CD4-positive, alpha-beta T cell treated with Interleukin-21 for 1 hour (primary cell): ENCODE measurements at regions not wholly inside any gene's neighbourhood (a gene's known extent, or its start where the extent isn't known, plus 50 kb on each side); places are given as distances from the start of the nearest gene placed in this dataset.

Experiments used
- DNase-seq: peaks from one replicate; pipeline ENCODE4 v3.0.0-alpha.2; 2020

DNA sequence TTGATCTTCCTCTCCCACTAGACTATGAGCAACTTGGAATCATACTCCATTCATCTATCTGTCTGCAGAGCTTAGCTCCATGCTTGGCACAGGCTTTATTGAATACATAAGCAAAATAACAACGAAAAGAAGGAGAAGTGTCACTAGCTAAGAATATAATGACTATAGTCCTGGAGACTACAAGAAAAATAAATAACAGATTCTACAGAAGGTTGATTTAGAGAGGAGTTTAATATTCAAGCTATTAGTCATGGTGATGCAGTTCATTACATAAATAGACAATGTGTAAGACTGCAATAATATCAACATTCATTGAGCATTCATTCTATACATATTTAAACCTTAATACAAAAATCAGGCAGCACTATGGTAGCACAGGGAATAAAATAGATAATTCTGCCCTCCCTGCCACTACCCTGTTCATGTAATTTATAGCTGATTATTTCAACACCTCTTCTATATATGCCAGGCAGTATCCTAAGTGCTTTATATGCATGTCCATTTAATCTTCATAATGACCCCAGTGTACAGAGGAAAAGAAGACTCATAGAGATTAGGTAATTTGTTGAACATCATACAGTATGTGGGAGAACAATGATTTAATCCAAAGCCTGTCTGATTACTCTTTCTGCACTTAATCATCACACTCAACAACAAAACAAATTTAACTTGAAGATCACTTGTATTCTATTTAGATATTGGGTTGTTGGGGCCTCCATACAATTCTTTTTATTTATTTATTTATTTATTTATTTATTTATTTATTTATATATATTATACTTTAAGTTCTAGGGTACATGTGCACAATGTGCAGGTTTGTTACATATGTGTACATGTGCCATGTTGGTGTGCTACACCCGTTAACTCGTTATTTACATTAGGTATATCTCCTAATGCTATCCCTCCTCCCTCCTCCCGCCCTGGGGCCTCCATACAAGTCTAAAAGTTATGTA, 165.3 kb downstream of the RNF152 start:
- DNase-seq = no peak

DNA sequence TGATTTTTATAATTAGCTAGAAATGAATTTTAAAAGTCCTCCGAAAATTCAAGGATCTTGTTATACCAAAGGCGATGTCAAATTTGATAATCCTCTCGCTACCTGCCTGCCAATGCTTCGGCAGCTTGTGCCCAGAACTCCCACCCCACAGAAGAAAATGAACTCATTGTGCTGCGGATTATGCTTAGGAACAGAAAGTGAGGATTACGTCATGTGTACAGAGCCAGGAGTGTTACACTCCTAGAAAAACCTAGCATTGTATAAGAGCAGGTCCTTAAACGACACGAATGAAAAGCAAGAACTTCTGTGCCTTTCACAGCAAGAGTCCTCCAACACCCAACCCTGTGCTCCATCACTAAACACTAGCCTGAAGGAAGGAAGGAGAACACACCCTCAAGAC, 168.3 kb downstream of the RNF152 start:
- no peak for DNase-seq

DNA sequence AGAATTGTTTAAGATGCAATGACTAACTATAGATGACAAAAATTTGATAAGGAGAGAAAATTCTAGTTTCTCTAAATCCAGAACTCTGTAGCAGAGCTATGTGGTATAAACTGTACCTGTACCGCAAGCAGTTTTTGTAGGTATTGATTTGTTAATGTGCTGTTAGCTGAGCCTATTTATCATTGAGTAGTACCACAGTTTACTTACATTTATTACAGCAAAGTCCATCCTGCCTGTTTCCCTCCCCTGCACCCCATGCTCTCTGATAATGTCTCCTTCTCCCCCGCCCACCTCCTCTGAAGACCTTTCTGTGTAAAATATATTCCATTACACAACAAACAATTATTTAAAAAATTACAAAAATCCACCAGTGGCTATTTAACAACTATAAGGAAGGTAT, 170.6 kb downstream of the RNF152 start:
- no peak for DNase-seq

DNA sequence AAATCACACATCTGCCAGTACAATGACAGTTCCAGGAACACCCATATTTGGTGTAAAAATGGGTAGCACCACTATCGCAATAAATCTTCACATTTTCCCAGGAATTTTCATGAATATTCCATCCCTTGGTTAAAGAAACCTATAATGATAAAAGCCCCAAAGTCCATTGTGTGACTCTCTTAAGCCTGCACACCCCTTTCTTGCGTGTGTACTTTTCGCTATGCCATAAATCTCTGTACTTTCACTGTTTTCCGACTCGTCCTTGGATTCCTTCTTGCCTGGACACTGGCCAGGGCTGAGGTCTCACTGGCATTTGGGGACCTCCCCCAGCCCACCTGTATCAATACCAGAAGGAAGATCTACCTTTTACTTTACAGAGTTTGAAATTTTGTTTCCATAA, 172.3 kb downstream of the RNF152 start:
- no peak for DNase-seq

DNA sequence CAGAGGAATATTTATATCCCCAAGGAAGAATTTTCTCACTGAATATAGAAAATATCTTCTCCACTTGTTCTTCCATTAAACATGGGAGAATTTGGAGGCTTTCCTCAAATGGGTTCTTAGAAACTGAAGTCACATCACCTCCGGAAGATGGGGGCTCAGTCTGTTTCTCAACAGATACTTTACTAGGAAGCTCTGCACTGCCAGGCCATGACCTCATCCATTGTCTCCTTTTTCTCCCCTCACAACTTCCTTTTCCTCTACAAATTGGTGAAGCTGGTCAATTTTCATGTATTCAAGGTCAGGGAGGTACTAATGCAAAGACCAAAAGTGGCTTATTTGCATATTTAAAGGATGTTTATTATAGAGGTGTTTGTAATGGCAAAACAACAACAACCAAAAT, 173.1 kb downstream of the RNF152 start:
- no peak for DNase-seq

DNA sequence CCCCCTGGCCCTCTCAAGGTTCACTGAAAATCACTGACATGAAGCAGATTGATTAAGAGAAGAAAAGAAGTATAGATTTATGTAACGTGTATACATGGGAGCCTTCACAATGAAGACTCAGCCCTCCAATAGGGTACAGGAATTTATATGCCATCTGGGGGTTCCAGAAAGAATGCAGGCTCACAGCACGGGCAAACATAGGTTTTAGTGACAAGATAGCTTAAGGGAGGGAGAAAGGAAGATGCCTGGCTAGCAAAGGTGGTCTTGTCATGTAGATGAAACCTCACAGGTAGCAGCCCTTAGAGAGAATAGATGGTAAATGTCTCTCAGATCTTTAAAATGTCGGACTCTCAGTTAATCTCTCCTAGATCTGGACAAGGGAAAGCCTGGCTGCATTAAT, 173.9 kb downstream of the RNF152 start:
- no peak for DNase-seq

DNA sequence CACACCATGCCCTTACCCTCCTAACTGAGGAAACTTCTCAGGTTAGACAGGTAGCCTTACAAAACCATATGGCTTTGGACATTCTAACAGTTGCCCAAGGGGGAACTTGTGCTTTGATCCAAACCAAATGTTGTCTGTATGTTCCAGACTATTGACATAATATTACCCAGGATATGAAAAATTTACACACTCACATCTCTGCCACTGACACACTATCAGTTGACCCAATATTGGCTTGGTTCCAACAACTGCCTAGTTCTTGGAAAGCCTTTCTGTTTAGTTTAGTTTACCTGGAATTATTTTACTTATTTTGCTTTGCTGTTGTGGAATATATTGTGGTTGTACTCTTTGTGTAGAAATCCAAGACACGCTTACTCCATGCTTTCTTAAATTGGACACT, 178.4 kb downstream of the RNF152 start:
- DNase-seq = no peak

DNA sequence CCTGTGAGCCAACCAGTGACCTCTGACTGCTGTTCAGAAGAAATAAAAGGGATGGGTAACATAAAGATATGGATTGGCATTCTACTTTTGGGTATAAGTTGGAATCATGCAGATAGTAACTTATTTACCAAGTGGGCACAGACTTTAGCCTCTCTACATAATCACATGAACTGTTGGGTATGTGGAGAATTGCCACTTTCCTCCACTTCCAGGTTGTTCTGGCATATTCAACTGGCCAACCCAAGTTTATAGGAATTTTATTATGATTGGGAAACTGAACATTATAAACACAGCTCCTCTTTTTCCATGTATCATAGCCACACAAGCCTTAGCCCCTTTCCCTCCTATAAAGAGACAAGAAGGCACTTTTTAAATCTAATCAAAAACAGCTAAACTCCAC, 179.3 kb downstream of the RNF152 start:
- DNase-seq = no peak

DNA sequence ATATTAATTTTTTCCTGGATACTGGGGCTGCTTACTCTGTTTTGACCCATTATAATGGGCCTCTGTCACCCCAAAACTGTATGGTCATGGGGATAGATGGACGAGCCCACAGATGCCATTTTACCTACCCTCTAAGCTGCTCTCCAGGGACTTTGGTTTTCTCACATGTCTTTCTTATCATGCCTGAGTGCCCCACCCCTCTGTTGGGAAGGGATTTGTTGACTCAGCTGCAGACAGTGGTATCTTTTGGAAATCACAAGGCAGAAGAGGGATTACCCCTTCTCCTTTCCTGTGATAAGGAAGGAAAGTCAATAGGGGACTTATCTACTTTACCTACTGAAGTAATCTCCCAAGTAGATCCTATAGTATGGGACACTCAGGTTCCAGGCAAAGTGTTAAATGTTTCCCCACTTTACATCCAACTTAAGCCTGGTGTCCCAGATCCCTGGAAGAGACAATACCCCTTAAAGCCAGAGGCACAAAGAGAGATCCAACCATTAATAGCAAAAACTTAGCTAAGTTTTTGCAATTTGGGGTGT, 182.7 kb downstream of the RNF152 start:
- no peak for DNase-seq

DNA sequence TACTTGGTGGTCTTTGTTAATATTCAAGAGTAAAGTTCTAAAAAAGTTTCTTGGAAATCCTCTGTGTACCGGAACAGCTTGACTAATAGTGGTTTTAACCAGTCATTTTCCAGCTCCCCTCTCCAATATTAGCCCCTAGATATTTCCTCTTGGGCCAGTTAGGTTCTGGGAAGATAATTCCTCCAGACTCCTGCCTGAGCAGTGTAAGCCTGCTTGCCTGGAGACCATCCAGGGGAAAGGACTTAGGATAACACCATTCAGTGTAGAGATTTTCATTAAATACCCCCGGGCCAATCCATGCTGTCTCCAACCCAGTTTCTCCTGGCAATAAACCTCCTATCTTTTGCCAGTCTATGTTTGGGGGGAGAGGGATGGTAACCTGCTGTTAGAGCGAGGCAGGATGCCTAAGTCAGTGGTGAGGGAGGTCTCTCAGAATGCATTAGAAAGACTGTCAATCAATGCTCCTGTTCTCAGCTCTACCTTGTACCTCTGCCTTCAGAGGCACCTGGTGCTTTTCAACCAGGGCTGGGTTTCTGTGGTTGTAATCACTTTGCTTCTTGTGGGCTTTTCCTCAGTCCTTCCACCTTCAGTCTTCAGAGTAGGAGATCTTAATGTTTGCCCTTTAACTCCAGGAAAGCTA, 186.4 kb downstream of the RNF152 start:
- no peak for DNase-seq

DNA sequence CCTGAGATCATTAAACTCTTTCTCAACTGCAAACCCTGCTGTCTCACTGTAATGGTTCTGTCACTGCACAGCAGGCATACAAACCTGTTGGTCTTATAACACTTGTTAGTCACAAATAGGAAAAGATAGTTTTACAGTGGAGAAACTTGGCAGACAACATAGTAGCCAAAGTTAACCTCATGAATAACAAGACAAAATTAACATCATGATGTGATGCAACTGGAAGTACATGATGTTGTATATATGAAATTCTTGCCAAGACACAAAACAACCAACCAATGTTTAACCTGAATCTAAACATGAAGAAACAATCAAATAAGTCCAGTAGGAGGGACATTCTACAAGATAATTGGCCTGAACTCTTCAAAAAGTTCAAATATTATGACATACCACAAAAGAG, 189.3 kb downstream of the RNF152 start:
- no peak for DNase-seq

DNA sequence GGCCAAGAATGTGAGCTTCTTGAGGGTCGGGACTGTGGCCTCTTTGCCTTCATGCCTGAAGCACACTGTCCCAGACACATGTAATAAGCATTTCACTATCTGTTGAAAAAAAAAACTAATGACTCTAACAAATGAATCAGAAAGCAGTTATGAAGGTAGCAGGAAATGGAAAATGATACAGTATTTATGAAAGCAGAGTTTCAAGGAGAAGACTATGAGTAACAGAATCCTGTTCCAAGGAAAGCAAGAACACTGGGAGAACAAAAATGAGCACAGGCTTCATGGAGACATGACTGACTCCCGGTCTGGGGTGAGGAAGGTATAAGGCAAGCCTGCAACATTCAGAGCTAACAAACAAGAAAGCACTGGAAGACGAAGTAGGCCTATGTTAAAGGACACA, 190.8 kb downstream of the RNF152 start:
- no peak for DNase-seq

DNA sequence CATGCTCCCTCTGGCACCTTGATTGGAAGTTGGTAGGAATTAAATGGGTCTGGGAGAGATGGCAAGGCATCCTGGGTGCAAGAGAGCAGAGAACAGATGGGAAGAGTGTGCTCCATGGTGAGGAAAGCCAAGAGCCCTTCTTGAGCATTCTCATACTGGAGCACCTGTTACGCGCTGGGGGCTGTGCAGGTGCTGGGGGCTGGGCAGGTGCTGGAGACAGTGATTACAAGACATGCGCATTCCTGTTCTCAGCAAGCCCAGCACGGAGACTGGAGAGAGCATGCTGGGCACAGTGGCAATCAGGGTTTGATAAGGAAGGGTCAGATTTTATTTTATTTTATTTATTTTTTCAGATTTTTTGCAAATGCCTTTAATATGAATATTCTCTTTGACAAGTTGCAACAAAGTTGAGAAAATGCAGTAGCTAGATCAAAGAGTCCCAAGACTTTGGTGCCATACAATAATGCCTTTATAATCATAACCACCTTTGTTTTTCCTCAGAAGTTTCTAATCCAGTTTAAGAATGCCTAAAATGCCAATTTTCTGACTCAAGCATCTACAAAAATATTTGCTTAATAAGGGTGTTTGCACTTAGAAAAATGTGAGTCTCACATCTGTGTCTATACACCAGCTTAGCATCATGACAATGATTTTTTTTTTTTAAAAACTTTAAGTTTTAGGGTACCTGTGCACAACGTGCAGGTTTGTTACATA, 193.3 kb downstream of the RNF152 start:
- DNase-seq = no peak

DNA sequence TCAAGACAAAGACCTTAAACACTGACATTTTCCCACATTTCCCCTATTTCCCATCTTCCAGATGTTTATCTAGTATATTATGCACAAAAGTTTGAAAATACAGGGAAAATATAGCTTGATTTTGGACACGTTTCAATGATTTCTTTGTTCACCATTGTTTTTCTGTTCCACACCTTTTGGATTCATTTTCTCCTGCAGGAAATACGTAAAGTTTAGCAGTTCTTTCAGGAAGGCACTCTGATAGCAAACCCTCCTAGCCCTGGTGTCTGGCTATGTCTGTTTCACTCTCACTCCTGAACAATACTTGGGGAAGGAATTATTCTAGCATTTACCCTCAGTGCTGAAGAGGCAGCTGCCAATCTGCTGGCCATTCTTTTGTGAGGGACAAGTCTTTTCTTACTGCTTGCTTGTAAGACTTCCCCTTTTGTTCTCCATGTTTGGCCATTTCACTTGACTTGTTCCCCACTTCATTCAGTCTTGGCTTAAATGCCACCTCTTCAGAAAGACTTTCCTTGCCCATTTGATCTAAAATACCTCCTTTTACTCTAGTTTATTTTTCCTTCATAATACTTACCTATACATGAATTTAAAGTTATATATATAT, 195.4 kb downstream of the RNF152 start:
- DNase-seq = no peak

DNA sequence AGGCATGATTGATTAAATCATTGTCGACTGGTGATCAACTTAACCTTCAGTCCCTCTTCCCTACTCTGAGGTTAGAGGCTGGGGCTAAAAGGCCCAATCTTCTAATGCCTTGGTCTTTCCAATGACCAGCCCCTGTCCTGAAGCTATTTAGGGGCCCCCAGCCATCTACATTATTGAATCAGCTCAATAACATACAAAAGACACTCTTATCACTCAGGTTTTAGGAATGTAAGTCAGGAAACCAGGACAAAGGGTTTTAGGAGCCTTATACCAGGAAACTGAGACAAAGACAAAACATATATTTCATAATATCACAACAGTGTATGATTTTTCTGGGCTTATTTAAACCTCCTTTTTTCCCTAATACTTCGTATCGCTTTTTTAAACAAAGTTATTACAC, 198.6 kb downstream of the RNF152 start:
- DNase-seq = no peak

DNA sequence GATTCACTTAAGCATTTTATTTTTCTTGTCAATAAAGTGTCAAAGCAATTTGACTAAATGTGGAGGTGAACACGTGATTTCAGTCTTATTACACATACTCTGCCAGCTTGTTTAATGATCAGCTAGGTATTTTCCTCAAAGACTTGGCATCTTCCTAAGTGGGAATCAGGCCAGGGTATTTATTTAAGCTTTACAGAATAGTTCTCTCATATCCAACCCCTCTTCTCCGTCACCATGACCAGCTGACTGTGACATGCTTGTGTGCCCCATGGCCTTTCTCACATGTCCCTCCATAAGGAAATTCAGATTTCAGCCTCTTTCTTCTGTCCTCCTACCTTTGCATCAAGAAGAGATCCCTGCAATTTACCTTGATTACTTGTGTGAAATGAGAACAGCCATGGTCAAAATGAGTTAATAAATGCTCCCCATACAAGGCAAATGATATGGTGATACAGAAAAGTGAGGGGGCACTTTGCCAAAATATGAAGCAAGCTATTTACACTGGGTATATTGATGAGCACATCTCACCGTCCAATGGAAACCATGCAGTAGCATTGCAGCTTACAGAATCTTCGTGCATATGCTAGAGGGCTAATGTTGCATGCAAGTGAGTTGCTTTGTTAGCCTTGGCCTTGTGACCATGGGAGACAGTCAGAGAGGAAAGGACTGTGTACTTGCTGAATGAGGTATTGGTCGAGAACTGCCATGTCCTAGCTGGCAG, 202.2 kb downstream of the RNF152 start:
- no peak for DNase-seq

DNA sequence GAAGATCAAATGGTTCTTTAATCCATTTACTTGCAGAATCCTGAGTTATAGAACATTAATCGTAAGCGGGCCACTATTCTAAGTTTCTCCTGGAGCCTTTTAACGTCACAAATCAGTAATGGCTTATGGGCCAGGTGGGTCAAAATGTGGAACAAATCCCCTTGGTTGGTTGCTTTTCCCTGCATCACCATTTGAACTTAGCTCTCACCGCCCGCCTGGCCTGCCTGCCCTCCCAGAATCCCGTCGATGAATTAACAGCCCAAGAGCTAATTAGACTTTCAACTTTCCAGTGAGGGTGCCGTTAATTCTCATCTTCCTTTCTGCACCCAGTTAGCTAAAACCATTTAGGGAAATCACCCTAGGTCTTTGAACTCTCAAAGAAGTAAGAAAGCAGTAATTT, 205.5 kb downstream of the RNF152 start:
- DNase-seq = no peak

DNA sequence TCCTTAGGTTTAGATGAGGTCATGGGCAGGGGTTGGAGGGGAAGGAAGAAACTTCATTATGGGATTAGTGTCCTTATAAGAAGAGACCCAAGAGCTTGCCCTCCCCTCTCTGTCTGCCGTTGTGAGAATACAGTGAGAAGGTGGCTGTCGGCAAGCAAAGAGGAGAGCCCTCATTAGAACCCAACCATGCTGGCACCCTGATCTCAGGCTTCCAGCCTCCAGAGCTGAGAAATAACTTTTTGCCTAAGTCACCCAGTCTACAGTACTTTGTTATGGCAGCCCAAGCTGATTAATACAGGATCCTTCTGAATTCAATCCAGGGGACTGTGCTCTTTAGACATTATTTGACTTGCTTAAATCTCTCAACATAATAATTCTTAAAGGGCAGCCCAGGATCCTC, 209.0 kb downstream of the RNF152 start:
- DNase-seq = no peak

DNA sequence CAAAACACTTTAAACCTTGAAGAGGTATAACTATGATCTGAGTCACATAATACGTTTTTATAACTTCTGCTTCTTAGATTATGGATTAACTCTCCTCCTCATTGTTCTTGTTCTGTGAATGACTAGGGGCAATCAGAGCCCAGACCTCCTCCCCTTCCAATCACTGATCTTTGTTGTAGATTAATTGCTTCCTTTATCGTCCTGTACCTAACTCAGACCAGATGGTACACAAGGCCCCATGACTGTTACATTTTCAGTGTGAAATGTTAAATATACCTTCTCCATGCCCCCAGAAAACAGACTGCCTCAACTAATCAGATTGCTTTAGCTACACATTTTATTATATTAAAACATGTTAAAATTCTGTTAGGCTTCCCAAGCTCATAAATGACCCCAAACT, 211.7 kb downstream of the RNF152 start:
- no peak for DNase-seq

DNA sequence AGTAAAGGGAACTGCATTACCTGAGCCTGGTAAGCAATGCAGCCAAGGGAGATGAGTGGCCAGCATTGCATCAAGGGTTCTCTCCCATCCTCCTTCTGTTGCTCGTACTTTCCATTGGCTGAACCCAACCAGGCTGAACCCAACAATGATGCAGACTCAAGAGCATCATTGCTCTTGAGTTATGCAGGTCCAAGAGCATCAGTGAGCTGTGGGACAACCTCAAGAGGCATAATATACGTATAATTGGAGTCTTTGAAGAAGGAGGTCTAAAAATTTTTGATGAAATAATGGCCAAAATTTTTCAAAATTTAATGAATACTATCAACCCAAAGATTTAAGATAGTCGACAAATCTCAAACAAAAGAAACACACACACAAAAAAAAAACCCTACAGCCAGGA, 213.0 kb downstream of the RNF152 start:
- no peak for DNase-seq

DNA sequence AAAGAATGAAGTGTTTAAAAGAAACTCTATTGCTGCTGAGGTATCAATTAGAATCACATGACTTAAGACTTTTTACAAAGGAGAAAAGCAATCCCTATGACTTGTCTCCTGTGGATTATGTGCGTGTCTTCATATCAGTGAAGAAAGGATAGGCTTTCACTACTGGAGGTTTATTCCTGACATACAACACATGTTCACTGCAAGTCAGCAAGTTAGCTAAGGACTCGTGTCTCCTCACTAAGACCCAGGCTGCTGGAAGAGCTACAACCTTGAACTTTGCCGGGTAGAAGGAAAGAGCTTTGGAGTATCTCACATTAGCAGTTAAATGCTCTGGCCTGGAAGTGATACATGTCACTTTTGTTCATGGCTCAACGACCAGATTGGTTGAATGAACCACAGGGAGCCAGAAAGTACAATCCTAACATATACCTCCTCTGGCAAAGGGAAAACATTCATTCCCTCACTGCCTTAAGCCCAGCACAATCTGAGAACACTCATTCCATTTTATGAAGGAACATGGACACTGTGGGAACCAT, 215.3 kb downstream of the RNF152 start:
- no peak for DNase-seq

DNA sequence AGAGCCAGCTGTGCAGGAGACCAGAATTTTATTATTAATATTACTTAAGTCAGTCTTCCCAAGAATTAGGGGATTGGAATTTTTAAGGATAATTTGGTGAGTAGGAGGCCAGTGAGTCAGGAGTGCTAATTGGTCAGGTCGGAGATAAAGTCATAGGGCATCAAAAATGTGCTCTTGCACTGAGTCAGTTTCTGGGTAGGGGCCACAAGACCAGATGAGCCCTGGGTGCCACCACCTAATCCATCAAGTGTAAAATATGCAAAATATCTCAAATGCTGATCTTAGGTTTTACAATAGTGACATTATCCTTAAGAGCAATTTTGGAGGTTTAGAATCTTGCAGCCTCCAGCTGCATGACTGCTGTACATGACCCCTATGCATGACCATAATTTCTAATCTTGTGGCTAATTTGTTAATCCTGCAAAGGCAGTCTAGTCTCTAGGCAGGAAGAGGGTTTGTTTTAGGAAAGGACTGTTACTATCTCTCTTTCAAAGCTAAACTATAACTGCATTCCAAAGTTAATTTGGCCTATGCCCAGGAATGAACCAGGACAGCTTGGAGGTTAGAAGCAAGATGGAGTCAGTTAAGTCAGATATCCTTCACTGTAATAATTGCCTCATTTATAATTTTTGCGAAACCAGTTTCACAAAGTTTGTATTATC, 215.9 kb downstream of the RNF152 start:
- no peak for DNase-seq
